ENCODE measurements at regions not wholly inside any gene's neighbourhood (a gene's known extent, or its start where the extent isn't known, plus 50 kb on each side); places are given as distances from the start of the nearest gene placed in this dataset.
"Not testable (repeated sequence)": the region's sequence is repeated elsewhere in the genome, so short reads cannot be mapped to it uniquely, and the experiment has no call there.

- no peak for TF ChIP-seq CTCF (IDR thresholded peaks at IDR 0.05; ENCODE audit: insufficient read depth, missing control alignments)
- DNase-seq (ENCODE audit: insufficient read length, low spot score) (no peak), FAIRE-seq (no peak)
Observed at GRCh38 chrX:115960440-115961084, 210.0 kb upstream of the AGTR2 start.

GRCh38 chrX:115966920-115967319, 203.6 kb upstream of the AGTR2 start:
- FAIRE-seq = no peak
- no peak for DNase-seq (ENCODE audit: insufficient read length, low spot score)

GRCh38 chrX:115968436-115969252, 201.9 kb upstream of the AGTR2 start:
- DNase-seq (ENCODE audit: insufficient read length, low spot score) = no peak
- no peak for TF ChIP-seq CTCF (IDR thresholded peaks at IDR 0.05; ENCODE audit: insufficient read depth, missing control alignments)
- no peak for FAIRE-seq

More at GRCh38 chrX:115966920-115967319, 203.6 kb upstream of the AGTR2 start:
- no peak for TF ChIP-seq CTCF (IDR thresholded peaks at IDR 0.05; ENCODE audit: insufficient read depth, missing control alignments)

- FAIRE-seq (no peak), DNase-seq (ENCODE audit: insufficient read length, low spot score) (no peak)
- TF ChIP-seq CTCF (IDR thresholded peaks at IDR 0.05; ENCODE audit: insufficient read depth, missing control alignments) = no peak
Observed at GRCh38 chrX:115970718-115971117, 199.8 kb upstream of the AGTR2 start.

- DNase-seq (ENCODE audit: insufficient read length, low spot score) (no peak), FAIRE-seq (no peak)
- no peak for TF ChIP-seq CTCF (IDR thresholded peaks at IDR 0.05; ENCODE audit: insufficient read depth, missing control alignments)
Observed at GRCh38 chrX:115972717-115973116, 197.8 kb upstream of the AGTR2 start.

- TF ChIP-seq CTCF (IDR thresholded peaks at IDR 0.05; ENCODE audit: insufficient read depth, missing control alignments) = no peak
- DNase-seq (ENCODE audit: insufficient read length, low spot score) = no peak
- FAIRE-seq = no peak
Observed at GRCh38 chrX:115978068-115978467, 192.5 kb upstream of the AGTR2 start.

GRCh38 chrX:115983148-115983547, 187.4 kb upstream of the AGTR2 start:
- FAIRE-seq; DNase-seq (ENCODE audit: insufficient read length, low spot score): not testable (repeated sequence)

- FAIRE-seq; DNase-seq (ENCODE audit: insufficient read length, low spot score): not testable (repeated sequence)
Observed at GRCh38 chrX:115987464-115987863, 183.1 kb upstream of the AGTR2 start.
